Vagina (tissue), 2 donors: ENCODE measurements at regions not wholly inside any gene's neighbourhood (a gene's known extent, or its start where the extent isn't known, plus 50 kb on each side); places are given as distances from the start of the nearest gene placed in this dataset.

Experiments
- POLR2A ChIP-seq, 2 donors: fragments of 450-650 bp; IDR thresholded peaks; one replicate each; pipeline ENCODE4 v1.6.1; 2017; ENCODE audit warnings: antibody characterized with exemption in 2 of 2, mild to moderate bottlenecking in 2 of 2, moderate library complexity in 2 of 2
- POLR2AphosphoS5 ChIP-seq, 2 donors: sonication (generic); formaldehyde crosslinking; IDR thresholded peaks; one replicate each; pipeline ENCODE4 v1.9.0; 2017; ENCODE audit warnings: antibody characterized with exemption in 2 of 2, mild to moderate bottlenecking in 2 of 2, low read depth in 1 of 2; ENCODE audit not compliant: insufficient read depth in 1 of 2
- TF ChIP-seq, protein P1 (sequence below), 3 experiments: fragments of 450-650 bp in 2 of 3; fragments of 200-600 bp in 1 of 3; sonication (generic) in 1 of 3; IDR thresholded peaks; one replicate each; pipeline ENCODE4 v1.5.1; 2017 to 2019; ENCODE audit warnings: antibody characterized with exemption in 3 of 3, mild to moderate bottlenecking in 2 of 3, moderate library complexity in 2 of 3

DNA sequence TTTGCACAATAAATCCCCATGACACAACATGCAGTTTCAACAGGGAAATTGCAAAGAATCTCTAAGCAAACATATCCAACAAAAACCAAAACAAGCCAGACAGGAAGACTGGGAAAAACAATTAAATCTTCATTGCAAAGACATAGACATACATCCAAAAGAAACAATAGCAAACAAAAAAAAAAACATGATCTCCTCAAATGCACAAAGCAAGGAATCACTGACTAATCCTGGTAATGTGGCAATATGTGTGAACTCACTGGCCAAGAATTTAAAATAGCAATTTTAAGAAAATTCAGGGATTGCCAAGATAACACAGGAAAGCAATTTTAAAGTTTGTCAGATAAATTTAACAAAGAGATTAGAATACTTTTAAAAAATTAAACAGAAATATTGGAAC is 520.1 kb upstream of the SMC2 start:
- TF ChIP-seq, protein P1, sequence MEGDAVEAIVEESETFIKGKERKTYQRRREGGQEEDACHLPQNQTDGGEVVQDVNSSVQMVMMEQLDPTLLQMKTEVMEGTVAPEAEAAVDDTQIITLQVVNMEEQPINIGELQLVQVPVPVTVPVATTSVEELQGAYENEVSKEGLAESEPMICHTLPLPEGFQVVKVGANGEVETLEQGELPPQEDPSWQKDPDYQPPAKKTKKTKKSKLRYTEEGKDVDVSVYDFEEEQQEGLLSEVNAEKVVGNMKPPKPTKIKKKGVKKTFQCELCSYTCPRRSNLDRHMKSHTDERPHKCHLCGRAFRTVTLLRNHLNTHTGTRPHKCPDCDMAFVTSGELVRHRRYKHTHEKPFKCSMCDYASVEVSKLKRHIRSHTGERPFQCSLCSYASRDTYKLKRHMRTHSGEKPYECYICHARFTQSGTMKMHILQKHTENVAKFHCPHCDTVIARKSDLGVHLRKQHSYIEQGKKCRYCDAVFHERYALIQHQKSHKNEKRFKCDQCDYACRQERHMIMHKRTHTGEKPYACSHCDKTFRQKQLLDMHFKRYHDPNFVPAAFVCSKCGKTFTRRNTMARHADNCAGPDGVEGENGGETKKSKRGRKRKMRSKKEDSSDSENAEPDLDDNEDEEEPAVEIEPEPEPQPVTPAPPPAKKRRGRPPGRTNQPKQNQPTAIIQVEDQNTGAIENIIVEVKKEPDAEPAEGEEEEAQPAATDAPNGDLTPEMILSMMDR (IDR thresholded peaks at IDR 0.05), result no peak
- TF ChIP-seq POLR2A (IDR thresholded peaks at IDR 0.05) (no peak), POLR2AphosphoS5 (IDR thresholded peaks at IDR 0.05; ENCODE audit: insufficient read depth in 1 of 2, low read depth in 1 of 2) (no peak)
